ENCODE measurements at regions not wholly inside any gene's neighbourhood (a gene's known extent, or its start where the extent isn't known, plus 50 kb on each side); places are given as distances from the start of the nearest gene placed in this dataset.

DNA sequence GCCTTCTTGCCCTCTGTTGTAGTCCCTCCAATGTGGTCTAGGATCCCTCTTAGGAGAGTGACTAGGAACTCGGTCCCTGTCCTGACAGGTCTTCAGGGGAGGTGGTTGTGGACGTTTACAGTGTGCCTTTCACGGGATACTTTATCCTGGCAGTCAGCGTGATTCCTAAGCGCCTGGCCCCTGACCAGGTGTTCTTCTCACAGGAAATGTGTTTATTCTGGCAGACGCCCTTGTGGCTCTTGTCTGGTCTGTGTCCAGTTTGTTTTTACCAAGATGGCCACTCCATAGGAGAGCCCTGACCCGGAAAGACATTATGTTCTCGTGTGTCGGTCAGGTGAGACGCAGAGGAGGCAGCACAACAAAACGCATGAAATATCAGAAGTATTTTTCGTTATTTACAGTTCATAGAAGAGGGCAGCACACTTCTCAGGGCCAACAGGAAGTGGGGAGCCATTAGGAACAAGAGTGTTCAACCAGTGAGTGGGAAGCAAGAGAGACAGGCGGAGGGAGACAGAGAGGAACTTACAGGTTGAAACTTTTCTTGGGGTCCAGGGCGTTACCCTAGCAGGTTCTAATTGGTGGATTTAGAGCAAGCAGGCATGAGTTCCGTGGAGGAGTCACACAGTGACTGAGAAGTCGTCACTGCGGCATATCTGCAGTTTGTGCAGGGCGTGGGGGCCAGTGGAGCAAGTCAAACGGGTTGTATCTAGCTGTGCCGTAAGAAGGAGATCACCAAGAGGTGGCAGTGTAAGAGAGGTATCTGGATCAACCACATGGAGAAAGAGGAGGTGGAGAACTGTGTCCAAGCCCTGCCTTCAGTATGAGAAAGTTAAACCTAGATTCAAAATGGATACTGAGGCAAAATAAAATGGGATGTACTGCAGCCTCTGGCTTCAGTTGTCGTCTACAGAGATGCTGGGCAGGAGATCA lies 412.9 kb downstream of the ZSWIM6 start:
- no peak for DNase-seq

DNA sequence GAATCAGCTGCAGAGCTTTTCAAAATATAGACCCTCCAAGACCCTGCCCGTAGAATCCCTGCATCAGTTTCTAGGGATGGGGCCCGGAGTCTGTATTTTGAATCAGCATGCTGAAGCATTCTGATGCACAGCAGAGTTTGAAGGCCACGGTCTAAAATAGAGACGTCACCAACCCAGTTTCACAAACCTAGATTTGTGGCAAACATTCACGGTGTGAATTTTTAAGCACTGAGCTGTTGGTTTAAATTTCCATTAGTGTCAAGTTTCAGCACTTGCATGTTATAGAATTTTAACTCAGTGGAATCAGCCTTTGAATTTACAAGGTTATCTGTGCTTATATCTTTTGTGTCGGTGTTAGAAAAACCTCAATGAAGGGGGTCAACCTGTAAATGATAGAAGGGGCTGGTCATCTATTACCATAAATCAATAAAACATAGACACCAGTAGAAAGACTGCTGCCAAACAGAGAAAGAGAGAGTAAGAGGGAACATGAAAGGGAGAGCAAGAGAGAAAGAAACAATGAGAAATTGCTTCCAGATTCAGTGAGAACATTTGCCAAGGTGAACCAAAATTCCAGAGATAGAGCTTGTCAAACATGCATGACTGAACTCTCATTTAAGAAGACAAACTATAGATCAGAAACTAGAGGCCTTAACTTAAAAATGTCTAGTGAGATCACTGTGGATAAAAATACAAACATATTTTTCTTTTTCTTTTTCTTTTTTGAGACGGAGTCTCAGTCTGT lies 414.9 kb downstream of the ZSWIM6 start:
- no peak for DNase-seq

DNA sequence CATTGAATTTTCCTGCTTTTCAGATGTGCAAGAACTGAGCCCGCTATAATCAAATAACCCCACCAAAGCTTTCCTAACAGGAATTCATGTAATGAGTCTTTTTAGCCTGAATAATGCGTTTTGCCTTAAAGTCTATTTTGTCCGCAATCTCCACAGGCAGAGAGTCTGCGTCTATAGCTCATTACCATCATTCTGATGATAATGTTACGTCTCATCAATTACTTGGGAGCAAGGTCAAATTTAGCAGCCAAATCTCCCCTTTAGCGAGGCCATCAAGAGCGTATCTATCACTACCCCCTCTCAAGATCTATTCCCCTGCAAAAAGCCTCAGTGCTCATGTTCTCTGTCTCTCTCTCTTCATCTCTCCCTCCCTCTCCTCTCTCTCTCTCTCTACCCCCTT lies 416.1 kb downstream of the ZSWIM6 start:
- no peak for DNase-seq

DNA sequence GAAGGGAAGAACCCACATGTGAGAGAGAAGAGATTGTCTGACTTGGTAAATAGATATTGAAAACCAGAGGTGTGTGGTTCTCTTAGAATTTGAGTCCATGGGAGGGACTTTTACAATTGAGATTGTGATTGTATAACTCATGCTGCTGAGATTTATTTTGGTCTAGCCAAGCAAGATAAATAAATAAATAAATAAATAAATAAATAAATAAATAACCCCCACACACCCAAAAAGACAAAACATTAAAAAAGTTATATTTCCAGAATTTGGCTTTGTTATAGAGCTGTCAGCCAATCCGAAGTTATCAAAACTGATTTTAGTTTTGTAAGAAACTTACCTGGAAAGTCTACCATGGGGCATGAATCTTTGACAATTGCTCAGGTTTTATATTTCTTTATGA lies 416.6 kb downstream of the ZSWIM6 start:
- no peak for DNase-seq

DNA sequence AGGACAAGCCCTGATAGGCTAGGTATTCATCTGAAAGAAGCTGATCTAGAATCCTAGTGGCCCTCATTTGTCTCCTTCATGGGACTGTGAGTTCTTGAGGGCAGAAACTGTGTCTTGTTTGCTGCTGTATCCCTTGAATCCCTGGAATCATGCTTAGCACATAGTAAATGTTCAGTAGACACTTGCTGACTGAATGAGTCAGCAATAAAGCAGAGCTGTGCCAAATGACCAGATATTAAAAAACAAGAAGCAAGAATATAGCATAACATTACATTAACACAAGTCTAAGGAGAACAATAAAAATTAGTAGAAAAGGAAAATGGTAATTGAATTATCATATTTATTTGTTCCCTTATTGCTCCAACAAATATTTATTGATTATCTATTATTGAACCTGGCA lies 420.5 kb downstream of the ZSWIM6 start:
- DNase-seq = no peak

DNA sequence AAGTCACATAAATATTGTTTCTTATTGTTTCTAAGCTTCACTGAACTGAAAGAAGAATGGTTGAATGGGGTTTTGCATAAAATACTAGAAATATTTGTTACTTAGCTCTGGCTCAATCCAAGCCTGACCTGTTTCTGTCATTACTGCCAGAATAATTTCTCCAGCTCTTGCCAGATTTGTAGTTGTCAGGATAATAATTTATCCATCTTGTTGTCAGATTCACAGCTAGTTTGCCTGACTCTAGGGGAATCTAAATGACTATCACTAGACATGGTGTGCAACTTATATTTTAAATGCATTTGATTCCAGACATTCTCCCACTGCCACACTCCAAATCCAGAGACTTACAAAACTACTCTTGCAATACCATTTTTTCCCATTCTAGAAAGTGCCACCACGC lies 422.7 kb downstream of the ZSWIM6 start:
- no peak for DNase-seq

DNA sequence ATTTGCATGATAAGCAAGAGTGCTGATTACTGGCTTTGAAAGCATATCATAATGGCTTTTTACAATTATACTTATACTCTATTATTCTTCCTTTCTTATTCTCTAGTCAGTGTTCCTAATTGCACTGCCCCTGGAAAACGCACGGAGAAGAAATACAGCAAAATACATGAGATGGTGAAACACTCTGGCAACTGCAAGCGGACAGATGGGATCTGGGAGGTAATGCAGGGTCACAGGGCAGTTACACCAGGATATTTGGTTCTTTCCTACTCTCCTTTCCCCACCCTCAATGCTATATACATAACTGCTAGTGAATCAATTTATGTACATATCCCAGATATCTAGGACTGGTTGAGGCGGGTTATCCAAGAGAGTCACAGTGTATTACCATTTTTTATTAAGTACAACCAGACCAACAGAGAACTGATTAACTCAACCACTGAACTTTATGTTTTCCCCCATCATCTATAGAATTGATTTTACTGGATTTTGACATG lies 423.7 kb downstream of the ZSWIM6 start:
- DNase-seq = no peak

DNA sequence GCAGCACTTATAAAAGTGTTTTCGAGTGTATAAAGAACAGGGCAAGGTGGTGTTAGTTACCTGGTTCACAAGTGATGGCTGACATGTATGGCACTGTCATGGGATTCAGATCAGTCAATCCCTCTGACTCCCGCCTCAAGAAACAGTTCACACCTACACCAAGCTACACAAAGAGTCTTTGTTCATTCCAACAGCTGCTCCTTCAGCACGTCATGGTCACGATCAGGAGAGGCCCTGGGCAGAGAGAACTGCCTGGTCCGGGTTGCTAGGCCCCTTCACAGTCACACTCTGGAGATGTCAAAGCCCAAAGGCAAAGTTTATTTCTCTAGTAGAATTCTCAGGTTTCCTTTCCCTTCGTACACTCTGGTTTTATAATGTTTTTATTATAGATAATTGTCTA lies 426.7 kb downstream of the ZSWIM6 start:
- DNase-seq = no peak

DNA sequence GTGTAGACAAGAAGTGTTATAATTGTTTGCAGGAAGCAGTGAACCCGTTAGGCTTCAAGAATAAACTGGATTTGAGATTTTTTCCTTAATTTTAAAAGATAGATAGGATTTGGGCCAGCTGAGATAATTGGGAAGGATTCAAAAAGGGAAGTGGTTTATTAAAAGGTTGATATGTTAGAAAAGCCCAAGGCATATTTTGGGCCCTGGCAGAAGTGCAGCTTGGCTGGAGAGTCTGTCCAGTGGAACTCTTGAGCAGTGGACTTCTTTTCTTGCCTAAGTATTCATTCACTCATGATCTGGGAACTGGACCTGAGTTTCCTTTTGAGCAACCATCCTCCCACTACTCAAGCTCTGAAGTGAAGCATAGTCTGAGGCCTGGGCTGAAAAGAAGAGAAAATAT lies 433.4 kb downstream of the ZSWIM6 start:
- DNase-seq = no peak

DNA sequence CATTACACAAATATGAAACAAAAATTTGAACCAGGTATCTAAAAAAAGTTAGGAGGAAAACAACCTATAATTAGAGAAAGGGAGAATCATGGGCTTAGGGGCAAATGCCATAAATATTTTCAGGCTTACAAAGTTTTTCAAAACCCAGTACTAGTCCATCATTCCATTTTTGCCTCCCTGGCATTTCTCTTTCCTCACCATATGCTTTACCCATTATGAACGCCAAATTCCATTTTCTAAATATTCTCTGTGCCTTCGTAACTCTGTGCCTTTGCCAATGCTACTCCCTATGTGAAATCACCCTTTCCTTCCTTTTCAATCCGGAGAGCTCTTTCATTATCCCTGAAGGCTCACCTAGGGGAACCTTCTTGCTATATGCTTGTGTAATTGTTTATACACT lies 434.1 kb downstream of the ZSWIM6 start:
- DNase-seq = no peak

DNA sequence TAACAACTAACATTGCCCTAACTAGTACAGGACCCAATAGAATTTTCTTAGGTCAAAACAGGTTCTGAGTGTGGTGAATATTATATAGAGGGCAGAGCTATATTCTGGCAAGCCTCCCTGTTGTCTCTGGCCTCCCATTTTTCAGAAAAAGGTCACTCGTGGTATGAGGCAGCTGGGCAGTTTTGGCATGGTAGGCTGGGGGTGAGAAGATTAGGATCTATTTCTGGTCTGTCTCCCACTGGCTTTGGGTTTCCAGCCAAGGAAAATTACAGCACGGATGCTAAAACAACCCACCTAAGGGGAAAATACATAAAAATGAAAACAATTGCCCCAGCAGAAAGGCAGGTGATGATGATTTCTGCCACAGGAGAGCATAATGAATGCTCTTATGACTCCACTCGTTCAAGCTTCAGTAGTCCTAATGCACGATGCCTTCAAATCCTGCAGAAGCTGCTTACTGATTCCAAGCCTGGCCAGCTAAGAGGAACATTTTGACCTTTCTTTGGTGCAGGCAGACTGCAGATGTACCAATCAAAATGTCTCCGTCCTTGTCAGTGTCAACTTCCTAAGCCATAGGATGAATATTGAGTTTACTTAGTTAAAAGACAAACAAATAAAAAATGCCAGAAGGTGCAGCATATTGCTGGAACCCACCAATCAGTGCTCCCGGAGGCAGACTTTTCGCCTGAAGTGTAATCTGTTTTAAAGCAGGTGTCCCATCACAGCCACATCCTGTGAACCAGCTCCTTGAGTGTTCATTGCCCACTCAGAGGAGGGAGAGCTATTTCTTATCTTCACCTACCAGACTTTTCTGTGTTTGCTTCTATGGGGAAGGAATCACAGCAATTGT lies 435.4 kb downstream of the ZSWIM6 start:
- DNase-seq = no peak

DNA sequence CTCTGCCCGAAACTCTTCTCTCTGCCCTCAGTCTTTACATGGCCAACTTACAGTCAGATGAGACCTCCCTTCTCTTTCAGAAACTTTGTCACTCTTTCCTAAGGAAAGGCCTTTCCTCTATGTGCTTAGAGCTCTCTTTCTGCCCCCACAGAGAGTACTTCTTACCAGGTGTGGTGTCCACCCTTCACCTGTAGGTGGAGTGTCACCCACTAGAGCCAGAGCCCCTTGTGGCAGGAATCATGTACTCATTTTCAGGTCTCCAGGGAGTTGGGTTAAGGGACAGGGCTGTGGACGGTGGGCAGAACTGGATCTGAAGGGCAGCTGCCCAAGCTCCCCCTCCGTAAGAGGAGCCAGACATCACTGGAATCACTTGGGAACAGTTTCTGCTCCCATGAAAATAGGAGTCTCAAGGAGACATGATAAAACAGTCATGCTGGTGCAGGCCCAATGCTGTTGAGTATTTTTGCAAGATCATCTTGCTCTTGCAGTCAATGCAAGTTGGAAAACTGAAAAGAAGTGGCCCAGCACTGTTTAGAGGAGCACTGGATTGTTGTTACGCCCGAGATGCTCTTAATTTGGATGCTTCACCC lies 436.7 kb downstream of the ZSWIM6 start:
- peak; percentile 56 for DNase-seq

DNA sequence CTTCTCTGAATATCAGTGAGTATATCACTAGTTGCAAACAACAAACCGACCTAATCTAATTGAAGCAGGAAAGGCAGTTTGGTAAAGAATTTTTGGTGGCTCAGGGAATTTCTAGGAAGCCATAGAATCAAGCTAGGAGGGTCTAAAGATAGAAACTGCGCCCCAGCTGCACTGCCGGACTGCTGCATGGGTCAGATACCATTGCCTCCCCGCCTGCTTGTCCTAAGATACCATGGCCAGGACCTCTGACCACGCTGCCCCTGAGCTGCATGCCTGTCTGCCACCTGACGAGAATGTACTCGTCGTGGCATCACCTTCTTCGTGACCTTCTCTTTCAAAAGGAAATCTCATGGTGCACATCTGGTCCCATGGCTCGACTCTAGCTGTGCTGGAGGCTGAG lies 439.0 kb downstream of the ZSWIM6 start:
- DNase-seq = no peak

DNA sequence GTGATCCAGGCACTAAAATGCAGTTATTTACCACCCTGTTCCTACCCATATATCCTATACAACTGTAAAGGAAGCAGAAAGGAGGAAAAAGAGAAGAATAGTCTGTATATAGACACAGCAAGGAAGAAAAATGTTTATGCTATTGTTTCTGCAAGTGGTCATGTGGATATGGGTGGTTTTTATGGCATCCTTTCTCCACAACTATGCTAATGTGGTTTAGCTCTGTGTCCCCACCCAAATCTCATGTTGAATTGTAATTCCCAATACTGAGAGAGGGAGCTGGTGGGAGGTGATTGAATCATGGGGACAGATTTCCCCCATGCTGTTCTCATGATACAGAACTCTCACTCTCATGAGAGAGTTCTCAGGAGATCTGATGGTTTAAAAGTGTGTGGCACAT lies 439.8 kb downstream of the ZSWIM6 start:
- DNase-seq = no peak

DNA sequence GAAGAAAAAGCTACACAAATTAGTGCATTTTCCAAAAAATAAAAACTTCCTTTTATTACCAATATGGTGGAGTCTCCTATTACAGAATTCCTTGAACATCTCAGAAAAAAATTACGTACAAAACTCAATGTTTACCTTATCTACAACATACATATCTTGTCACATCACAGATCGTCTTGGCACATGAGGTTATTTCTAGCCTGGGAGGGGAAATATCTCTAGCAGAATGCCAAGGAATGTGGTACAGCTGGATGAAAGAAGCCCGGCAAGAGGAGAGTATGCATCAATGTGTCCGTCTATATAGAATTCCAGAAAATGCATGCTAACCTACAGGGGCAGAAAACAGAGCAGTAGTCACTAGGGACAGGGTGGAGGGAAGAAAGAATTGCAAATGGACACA lies 443.8 kb downstream of the ZSWIM6 start:
- no peak for DNase-seq

DNA sequence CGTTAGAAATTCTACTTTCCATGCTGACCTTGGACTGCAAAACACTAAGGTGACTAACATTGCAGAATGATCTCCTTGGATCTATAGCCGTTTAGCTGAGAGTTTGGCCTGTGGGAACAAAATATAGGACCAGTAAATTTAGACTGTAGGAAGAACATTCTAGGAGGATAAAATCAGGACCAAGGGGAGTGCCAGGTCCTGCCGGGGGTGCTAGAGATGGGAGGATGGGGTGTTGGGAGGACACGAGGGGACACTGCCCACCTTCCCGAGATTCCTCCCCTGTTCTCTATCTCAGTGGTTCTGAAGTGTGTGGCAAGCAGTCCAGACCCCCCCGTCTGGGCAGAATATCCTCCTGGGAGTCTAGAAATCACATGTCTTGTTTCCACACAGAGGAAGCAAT lies 445.2 kb downstream of the ZSWIM6 start:
- DNase-seq = no peak

DNA sequence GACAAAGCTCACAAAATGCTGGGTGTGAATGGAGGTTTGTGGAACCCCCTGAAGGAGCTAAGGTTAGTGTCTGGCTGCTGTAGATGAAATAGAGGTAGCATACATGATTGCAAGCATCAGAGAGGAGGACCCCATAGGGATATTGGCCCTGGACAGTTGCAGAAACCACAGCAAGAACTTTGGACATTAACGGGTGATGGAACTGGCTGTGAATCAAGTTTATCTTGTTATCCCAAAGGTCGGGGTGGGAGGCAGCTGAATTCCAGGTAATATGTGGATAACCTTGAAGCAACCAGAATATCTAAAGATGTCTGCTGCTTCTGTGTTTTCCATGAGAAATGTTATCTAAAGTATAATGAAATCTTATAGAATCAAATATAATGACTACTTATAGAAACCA lies 447.7 kb downstream of the ZSWIM6 start:
- DNase-seq = no peak

DNA sequence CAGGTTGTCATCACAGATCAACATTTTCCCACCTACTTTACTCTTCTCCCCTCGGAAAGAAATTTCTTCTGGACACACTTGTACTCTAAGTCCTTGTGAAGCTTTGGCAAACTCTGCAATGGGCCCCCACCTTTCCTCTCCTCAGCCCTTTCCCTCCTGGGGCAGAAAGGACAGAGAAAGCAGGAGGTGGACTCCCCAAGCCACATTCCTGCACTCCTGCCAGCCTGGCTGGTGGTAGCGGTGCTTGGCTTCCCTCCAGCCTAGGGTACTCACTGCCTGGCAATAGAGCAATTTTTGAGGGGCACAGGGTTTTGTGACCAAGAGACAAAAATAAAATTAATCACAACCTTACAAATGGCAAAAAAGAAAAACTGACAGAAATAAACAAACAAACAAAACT lies 451.4 kb downstream of the ZSWIM6 start:
- no peak for DNase-seq

DNA sequence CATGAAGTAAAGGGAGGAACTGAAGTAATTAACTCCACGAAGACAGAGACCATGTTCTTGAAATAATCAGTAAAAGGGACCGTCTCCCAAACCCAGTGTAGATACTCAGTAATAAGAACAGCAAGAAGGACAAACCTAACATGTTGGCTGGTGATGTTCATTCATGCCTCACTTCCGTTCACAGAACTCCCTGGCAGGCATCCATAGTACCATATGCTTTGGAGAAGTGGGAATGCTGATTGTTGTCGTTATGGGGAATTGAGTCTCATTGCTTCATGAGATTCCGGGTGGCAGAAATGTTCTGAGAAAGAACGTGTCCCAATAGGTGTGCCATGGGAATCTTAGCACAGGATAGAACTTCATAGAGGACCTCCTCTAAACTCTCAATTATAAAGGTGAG lies 452.3 kb downstream of the ZSWIM6 start:
- no peak for DNase-seq

DNA sequence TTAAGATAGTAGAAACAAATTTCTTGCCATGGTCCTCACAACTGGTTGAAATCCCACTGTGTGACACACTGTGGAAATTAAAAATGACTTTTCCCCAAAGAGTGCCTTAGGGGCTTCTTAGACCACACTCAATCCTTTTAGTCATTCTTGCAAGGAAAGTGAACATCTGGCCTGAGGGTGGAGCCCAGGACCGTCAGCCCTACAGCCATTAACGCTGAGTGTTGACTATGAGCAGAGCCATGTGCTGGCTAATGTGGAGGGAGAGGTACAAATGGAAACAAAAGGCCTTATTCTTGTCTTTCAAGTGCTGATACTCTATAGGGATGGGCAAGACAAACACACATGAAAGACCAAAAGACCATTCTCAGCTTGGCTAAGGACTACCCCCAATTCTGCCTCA lies 456.5 kb downstream of the ZSWIM6 start:
- no peak for DNase-seq

DNA sequence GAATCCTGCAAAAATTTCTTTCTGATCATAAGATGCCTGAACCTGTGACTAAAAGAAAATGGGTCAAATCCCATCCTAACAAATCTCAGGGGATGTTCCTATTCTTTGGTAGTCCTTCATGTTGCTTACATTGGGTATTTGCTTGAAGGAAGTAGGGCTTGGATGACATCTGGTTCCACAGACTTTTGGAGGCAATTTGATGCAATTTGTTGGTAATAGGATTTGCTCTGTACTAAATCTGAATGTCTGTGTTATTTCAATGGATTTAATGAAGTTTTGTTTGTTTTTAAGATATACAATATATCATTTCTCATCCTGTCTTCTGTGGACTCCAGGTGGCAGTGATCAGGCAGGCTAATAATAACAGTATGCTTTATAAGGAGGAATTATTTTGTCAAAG lies 457.9 kb downstream of the ZSWIM6 start:
- DNase-seq = no peak

DNA sequence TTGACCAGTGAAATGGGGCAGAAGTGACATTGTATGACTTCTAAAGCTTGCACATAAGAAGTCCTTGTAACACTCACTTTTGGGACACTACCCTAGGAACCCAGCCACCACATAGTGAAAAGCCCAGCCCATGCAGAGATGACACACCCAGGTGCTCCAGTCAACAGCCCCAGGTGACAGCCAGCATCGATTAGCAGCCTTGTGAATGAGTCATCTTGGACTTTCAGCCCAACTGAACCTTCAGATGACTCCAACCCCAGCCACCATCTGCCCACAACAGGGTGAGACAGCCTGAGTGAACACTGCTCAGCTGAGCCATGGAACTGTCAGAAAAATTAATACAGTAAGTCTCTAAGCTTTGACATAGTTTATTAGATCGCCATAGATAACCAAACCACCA lies 458.6 kb downstream of the ZSWIM6 start:
- no peak for DNase-seq

DNA sequence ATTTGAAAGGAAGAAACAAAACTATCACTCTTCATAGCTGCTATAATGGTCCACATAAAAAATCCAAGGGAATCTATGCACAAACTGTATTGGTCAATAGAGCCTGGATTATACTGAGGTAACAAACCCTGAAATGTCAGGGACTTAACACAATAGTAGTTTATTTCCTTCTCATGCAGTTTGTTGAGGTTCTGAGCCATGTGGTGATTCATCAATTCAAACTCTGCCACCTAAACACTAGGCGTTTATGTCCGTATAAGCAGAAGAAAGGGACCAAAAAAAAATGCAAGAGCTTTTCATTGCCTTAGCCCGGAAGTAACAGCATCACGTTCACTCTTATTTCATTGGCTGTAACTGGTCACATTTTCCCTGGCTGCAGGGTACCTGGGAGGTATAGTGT lies 464.7 kb downstream of the ZSWIM6 start:
- no peak for DNase-seq

All from hematopoietic multipotent progenitor cell treated with erythropoietin and hydrocortisone succinate and interleukin-3 and kit ligand, for 4 days (in vitro differentiated cells).